ENCODE measurements at regions not wholly inside any gene's neighbourhood (a gene's known extent, or its start where the extent isn't known, plus 50 kb on each side); places are given as distances from the start of the nearest gene placed in this dataset.

DNA sequence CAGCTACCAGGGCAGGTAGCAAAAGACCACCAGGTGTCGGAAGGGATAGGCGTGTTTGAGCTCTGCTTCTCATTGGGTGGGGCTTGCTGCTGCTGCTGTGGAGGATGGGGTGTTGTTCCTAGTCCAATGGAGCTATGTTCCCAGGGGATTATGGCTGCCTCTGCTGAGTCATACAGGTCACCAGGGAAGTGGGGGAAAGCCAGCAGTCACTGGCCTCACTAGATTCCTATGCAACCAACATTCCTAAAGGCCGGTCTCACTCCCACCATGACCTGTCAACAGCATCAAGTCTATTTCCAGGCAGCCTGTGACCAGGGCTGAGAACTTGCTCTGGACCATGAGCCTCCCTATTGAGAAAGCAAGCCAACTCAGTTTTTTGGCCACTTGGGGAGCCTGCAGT is 1160.8 kb downstream of the REEP3 start:
- TF ChIP-seq, protein P1, sequence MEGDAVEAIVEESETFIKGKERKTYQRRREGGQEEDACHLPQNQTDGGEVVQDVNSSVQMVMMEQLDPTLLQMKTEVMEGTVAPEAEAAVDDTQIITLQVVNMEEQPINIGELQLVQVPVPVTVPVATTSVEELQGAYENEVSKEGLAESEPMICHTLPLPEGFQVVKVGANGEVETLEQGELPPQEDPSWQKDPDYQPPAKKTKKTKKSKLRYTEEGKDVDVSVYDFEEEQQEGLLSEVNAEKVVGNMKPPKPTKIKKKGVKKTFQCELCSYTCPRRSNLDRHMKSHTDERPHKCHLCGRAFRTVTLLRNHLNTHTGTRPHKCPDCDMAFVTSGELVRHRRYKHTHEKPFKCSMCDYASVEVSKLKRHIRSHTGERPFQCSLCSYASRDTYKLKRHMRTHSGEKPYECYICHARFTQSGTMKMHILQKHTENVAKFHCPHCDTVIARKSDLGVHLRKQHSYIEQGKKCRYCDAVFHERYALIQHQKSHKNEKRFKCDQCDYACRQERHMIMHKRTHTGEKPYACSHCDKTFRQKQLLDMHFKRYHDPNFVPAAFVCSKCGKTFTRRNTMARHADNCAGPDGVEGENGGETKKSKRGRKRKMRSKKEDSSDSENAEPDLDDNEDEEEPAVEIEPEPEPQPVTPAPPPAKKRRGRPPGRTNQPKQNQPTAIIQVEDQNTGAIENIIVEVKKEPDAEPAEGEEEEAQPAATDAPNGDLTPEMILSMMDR (IDR thresholded peaks at IDR 0.05; ENCODE audit: insufficient read depth, low read length, poor library complexity, severe bottlenecking), result no peak
- TF ChIP-seq EZH2phosphoT487 (conservative IDR thresholded peaks at IDR 0.05; ENCODE audit: low read length), result no peak
